ENCODE measurements at regions not wholly inside any gene's neighbourhood (a gene's known extent, or its start where the extent isn't known, plus 50 kb on each side); places are given as distances from the start of the nearest gene placed in this dataset.

DNA sequence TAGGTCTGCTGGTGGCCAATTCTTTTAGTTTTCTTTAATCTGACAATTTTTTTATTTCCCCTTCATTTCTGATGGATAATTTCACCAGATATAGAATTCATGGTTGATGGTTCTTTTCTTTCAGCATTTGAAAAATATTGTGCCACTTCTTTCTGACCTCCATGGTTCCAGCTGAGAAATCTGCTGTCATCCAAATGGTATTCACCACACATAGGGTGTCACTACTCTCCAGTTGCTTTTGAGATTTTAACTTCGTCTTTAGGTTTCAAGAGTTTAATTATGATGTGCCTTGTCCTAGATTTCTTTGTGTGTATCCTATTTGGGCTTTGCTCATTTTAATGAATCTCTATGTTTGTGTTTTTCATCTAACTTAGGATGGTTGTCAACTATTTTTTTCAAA lies 488.6 kb upstream of the HS6ST1 start:
- Mint-ChIP-seq H3K4me3 (no peak overlapping the region), H3K4me1 (ENCODE audit: low read depth) (no peaks in the 10 kb centered on the region), H3K27ac (no peak overlapping the region), H3K27me3 (ENCODE audit: low read depth) (peaks cover 2% of the 10 kb centered on the region), H3K9me3 (no peaks in the 10 kb centered on the region), H3K36me3 (ENCODE audit: low read depth) (no peaks in the 10 kb centered on the region)
- intact Hi-C loops (cut with micrococcal nuclease), result no loop called here
- CTCF ChIA-PET, result interaction anchor here (0.7 kb wide), 1 partner anchor 10 kb away, joined by 3 read pairs; no protein-coding TSS in a partner anchor
- no peak for DNase-seq

DNA sequence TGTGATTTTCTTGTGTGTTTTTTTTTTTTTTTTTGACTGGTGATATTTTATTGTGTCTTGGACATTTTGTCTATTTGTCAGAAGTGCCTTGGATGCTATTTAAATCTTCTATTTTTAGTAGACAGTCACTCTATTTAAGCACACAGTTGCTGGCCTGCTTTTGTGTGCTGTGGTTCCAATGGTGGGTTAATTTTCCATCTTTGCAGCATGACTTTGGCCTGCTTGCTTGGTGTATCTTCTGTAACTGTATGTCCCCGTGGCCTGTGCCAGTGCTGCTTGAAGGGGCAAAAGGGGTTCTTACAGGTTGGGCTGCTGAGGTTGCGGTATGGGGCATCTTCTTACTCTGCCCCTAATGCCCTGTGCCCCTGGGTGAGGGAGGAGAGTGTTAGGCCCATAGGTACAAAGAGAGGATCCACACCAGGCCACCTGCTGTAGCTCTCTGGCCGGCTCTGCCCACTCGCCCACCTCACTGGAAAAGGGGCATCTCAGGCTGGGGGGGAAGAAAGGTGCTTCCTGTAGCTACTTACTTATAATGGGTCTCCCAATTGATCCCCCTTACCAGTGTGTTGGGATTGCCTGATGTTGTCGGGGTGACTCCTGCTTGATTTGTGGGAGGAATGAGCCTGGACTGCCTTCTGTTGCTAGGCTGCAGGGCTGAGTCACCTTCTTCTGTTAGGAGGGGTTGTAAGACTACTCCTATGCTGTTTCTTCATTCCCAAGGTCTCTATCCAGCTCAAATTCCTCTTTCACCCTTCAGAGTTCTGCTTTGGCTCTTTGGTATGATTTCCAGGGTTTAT lies 490.0 kb upstream of the HS6ST1 start:
- H3K27ac Mint-ChIP-seq, result no peak overlapping the region
- no peaks in the 10 kb centered on the region for H3K9me3 Mint-ChIP-seq
- intact Hi-C loops (cut with micrococcal nuclease), result no loop called here
- no peaks in the 10 kb centered on the region for H3K4me1 Mint-ChIP-seq (ENCODE audit: low read depth)
- CTCF ChIA-PET, result no interaction called here
- no peak for DNase-seq
- H3K36me3 Mint-ChIP-seq (ENCODE audit: low read depth), result no peaks in the 10 kb centered on the region
- peaks cover 4% of the 10 kb centered on the region for H3K27me3 Mint-ChIP-seq (ENCODE audit: low read depth)
- H3K4me3 Mint-ChIP-seq, result no peak overlapping the region

DNA sequence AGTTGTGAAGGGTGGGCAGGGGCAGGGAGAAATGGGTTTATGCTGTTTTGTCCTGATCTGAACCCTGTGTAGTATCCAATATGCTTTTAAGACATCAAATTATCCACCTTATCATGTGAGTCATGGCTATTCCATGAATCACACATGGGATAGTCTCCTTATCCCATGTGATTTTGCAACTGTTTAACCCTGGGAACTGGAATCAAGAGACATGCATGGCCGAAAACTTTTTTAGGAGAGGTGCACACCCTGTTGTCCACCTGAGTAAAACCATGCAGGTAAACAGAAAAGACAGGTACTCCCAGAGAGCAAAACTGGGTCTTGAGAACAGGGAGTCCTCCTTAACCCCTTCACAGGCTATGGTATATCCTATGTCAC lies 490.6 kb upstream of the HS6ST1 start:
- Mint-ChIP-seq H3K4me1 (ENCODE audit: low read depth) (no peaks in the 10 kb centered on the region), H3K27me3 (ENCODE audit: low read depth) (peaks cover 6% of the 10 kb centered on the region), H3K9me3 (no peaks in the 10 kb centered on the region), H3K36me3 (ENCODE audit: low read depth) (no peaks in the 10 kb centered on the region), H3K4me3 (no peak overlapping the region), H3K27ac (no peak overlapping the region)
- DNase-seq, result no peak
- intact Hi-C loops (cut with micrococcal nuclease), result no loop called here
- CTCF ChIA-PET, result no interaction called here

DNA sequence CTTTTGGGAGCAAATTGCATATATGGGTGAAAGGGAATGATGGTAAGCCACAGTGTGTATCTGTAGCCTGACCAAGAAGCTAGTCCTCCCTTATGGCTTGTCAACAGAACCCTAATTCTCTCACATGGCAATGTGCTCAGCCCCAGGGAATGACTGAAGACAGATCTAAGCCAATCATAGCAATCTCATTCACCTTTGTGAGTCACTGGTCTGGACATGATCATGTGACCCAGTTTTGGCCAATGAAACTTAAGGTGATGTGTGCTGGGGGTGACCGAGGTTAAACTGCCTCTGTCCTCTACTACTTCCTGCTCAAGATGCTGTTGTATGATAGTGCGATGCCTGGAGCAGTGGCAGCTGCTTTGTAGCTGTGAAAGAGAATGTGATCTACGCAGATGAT lies 491.2 kb upstream of the HS6ST1 start:
- intact Hi-C loops (cut with micrococcal nuclease), result no loop called here
- Mint-ChIP-seq H3K9me3 (no peaks in the 10 kb centered on the region), H3K4me3 (no peak overlapping the region), H3K27ac (no peak overlapping the region), H3K36me3 (ENCODE audit: low read depth) (no peaks in the 10 kb centered on the region), H3K27me3 (ENCODE audit: low read depth) (peaks cover 7% of the 10 kb centered on the region), H3K4me1 (ENCODE audit: low read depth) (no peaks in the 10 kb centered on the region)
- CTCF ChIA-PET, result no interaction called here
- no peak for DNase-seq

DNA sequence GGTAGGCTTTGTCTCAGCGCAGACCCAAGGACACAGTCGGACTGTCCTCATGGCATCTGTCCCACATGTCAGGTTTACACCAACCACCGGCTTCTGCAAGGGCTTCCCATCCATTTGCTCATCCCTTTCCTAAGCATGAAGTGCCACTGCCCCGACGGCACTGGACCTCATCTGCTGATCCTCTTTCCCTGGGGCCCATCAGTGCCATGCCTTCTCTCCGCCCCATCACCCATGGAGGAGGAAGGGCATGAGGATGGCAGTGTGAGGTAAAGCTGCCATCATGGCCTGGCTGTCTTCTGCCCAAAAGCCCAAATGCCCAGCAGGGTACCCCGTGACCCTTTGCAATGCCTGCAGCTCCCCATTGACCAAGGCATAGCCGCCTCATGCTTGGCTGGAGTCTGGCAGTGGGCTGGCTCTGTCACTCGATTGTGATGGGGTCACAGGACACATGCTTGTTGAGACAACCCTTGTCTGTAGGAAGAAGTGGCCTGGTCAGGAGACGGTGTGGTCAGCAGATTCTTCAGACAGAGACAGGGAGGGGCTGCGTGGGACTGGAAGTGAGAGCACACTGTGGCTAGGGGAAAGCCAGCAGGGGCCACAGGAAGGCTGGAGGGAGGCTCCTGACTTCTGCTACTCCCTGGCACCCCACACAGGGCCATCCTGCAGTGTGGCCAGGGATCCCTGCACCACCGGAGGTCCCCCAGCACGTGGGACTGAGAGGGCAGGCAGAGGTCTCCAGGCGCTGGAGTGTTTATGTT lies 493.7 kb upstream of the HS6ST1 start:
- Mint-ChIP-seq H3K27me3 (ENCODE audit: low read depth) (peaks cover 7% of the 10 kb centered on the region), H3K4me3 (no peak overlapping the region), H3K4me1 (ENCODE audit: low read depth) (no peaks in the 10 kb centered on the region), H3K9me3 (no peaks in the 10 kb centered on the region), H3K27ac (no peak overlapping the region), H3K36me3 (ENCODE audit: low read depth) (no peaks in the 10 kb centered on the region)
- DNase-seq, result no peak
- CTCF ChIA-PET, result no interaction called here
- intact Hi-C loops (cut with micrococcal nuclease), result no loop called here

DNA sequence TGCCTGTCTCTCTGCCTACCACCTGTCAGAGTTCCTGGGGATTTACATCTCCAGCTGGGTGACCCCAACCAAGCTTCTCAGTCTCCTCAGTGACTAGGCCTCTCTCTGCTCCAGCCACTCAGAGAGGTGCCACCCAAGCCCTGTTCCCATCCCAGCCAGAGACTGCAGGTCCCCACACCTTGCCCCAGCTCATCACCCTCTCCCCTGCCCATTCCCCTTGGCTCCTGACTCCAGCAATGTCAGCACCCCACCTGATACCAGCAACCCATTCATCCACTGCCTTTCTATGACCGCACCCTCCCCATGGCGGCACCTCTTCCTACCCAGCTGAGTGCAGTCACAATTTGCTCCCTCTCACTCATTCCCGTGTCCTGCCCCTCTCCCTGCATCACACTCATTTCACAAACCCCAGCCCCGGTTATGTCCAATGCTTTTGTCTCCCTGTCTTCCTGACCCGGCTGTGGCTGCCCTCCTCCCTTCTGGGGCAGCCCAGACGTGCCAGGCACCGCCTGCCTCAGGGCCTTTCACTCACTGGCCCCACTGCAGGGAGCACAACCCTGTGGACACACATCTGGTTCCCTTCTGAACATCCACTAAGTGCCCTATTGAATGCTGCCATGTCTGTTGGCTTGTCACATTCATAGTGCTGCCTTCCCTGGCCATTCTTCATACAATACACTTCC lies 494.8 kb upstream of the HS6ST1 start:
- H3K27me3 Mint-ChIP-seq (ENCODE audit: low read depth), result peaks cover 7% of the 10 kb centered on the region
- intact Hi-C loops (cut with micrococcal nuclease), result no loop called here
- H3K36me3 Mint-ChIP-seq (ENCODE audit: low read depth), result no peaks in the 10 kb centered on the region
- H3K4me1 Mint-ChIP-seq (ENCODE audit: low read depth), result no peaks in the 10 kb centered on the region
- CTCF ChIA-PET, result no interaction called here
- H3K27ac Mint-ChIP-seq, result no peak overlapping the region
- no peak for DNase-seq
- H3K9me3 Mint-ChIP-seq, result no peaks in the 10 kb centered on the region
- H3K4me3 Mint-ChIP-seq, result no peak overlapping the region

DNA sequence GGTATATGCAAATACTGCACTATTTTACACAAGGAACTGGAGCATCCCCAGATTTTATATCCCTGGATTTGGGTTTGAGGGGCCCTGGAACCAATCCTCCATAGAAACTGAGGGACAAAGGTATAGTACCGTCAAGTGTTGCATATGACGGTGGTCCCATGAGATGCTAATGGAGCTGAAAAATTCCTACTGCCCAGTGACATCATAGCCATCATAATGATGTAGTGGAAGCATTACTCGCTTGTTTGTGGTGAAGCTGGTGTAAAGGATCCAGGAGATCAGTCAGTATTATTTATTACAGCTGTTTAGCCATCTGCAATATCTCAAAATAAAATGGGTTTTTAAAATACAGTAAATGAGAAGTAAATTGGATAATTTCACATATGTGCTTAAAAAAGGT lies 496.6 kb upstream of the HS6ST1 start:
- no peak for DNase-seq
- CTCF ChIA-PET, result interaction anchor here (0.6 kb wide), 1 partner anchor 387 kb away, joined by 4 read pairs; no protein-coding TSS in a partner anchor
- intact Hi-C loops (cut with micrococcal nuclease), result no loop called here
- H3K9me3 Mint-ChIP-seq, result no peaks in the 10 kb centered on the region
- H3K4me3 Mint-ChIP-seq, result no peak overlapping the region
- H3K4me1 Mint-ChIP-seq (ENCODE audit: low read depth), result no peaks in the 10 kb centered on the region
- H3K27me3 Mint-ChIP-seq (ENCODE audit: low read depth), result peaks cover 5% of the 10 kb centered on the region
- H3K27ac Mint-ChIP-seq, result no peak overlapping the region
- H3K36me3 Mint-ChIP-seq (ENCODE audit: low read depth), result no peaks in the 10 kb centered on the region

DNA sequence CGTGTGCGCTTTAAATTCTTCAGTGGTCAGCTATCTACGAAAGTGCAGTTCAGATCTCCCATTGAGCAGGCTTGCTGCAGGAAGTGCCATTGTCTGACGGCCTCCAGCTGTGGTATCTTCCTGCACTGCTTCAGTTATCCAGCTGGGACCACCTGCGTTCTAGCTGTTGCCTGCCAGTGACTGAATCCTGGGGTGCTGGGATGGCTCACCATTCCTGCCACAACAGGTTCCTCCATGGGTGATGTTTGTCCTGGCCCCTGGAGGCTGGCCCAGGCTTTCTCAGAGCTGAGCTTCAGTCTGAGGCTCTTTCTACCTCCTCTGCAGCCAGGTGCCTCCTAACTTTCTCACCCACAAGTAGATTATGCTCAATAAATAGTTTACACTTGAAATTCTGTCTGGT lies 498.5 kb upstream of the HS6ST1 start:
- Mint-ChIP-seq H3K4me3 (no peak overlapping the region), H3K36me3 (ENCODE audit: low read depth) (no peaks in the 10 kb centered on the region), H3K9me3 (no peaks in the 10 kb centered on the region), H3K27me3 (ENCODE audit: low read depth) (peaks cover 5% of the 10 kb centered on the region), H3K27ac (no peak overlapping the region), H3K4me1 (ENCODE audit: low read depth) (no peaks in the 10 kb centered on the region)
- CTCF ChIA-PET, result no interaction called here
- intact Hi-C loops (cut with micrococcal nuclease), result no loop called here
- no peak for DNase-seq

DNA sequence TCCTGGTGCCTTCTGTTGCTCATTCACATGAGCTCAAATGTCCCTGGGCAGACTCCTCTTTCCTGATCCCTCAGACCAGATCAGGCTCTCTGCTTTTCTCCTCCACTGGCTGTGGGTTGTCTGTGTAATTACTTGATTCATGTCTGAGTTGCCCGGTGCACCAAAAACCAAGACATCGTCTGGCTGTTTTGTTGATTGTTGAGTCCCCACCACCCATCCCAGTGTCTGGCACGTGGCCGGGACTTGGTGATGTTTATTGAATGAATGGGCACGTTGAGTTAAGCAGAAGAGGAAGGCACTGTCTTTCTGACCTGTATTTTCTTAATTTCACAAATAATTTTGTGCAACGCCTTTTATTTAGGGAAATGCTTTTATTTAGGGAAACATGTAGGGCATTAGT lies 499.1 kb upstream of the HS6ST1 start:
- no peak overlapping the region for H3K4me3 Mint-ChIP-seq
- H3K36me3 Mint-ChIP-seq (ENCODE audit: low read depth), result no peaks in the 10 kb centered on the region
- no peak for DNase-seq
- CTCF ChIA-PET, result no interaction called here
- no peak overlapping the region for H3K27ac Mint-ChIP-seq
- intact Hi-C loops (cut with micrococcal nuclease), result no loop called here
- no peaks in the 10 kb centered on the region for H3K9me3 Mint-ChIP-seq
- H3K27me3 Mint-ChIP-seq (ENCODE audit: low read depth), result peaks cover 5% of the 10 kb centered on the region
- H3K4me1 Mint-ChIP-seq (ENCODE audit: low read depth), result no peaks in the 10 kb centered on the region

DNA sequence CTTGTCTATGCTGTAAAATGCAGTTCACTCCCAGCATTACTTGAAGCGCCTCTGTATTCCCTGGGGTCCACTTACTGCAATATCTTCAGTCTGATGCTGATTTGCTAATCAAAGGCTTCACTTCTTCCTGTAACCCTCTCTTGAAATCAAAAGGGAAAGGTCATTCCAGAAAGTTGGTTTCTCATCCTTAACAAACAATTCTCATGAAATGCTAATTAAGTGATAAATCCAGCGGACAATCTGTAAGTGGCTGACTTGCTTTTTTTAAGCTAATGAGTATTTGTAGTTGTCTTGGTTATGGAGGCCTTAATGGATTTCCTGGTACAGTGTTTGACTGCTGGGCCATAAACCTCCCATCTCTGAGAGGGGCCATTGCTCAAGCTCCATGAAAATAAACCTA lies 499.6 kb upstream of the HS6ST1 start:
- Mint-ChIP-seq H3K4me1 (ENCODE audit: low read depth) (no peaks in the 10 kb centered on the region), H3K36me3 (ENCODE audit: low read depth) (no peaks in the 10 kb centered on the region), H3K4me3 (no peak overlapping the region), H3K27me3 (ENCODE audit: low read depth) (peaks cover 5% of the 10 kb centered on the region), H3K9me3 (no peaks in the 10 kb centered on the region), H3K27ac (no peak overlapping the region)
- no peak for DNase-seq
- intact Hi-C loops (cut with micrococcal nuclease), result no loop called here
- CTCF ChIA-PET, result no interaction called here

DNA sequence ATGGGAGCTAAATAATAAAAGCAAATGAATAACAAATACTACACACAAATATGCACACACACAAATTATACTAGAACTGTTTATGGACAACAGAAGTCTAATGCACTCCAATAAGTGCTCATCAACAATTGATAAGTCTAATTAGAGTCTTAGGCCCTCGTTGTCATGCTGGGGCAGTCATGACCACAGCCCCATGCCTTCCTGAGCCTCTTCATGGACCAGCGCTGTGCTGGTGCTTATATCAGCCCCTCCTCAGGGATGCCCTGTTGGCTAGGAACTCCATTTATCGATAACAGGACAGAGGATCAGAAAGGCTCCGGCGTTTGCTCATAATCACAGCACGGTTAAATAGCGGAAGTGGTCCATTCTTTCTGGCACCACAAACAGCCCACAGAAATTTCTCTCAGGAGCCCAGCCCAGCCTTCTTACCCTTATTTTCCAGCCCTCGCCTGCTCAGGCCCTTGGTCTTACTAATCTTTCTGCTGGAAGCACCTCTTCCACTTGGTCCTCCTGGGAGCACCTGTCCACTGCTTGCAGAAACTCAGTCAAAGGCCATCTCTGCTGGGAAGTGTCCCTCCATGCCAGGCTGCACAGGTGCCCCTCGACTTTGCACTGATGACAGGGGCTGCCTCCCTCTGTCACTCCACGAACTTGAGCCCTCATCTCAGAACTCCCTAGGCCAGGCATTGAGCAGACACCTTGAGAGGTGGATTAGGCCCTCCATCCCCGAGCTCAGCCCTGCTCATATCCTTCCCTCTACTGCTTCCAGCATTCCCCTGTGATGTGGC lies 500.2 kb upstream of the HS6ST1 start:
- CTCF ChIA-PET, result no interaction called here
- no peak for DNase-seq
- H3K4me3 Mint-ChIP-seq, result no peak overlapping the region
- H3K27ac Mint-ChIP-seq, result no peak overlapping the region
- no peaks in the 10 kb centered on the region for H3K4me1 Mint-ChIP-seq (ENCODE audit: low read depth)
- peaks cover 2% of the 10 kb centered on the region for H3K27me3 Mint-ChIP-seq (ENCODE audit: low read depth)
- intact Hi-C loops (cut with micrococcal nuclease), result no loop called here
- no peaks in the 10 kb centered on the region for H3K36me3 Mint-ChIP-seq (ENCODE audit: low read depth)
- no peaks in the 10 kb centered on the region for H3K9me3 Mint-ChIP-seq

DNA sequence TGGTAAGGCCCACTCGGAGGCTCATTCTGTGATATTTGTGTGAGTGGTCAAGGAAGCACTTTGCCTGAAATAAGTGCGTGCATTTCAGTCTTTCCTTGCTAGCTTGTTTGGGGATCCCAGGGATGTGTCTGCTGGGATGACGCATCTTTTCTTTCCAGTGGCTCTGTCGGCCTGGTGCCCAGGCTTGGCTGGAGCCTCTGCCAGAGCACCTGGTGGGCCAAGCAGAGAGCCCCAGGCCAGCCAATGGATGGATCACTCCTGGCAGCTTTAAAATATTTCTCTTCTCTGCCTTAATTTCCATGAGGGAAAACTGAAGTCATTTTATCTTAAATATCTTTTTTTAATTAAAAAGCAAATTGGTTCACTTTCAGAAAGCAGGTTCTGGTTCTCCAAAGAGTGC lies 501.8 kb upstream of the HS6ST1 start:
- H3K36me3 Mint-ChIP-seq (ENCODE audit: low read depth), result no peaks in the 10 kb centered on the region
- CTCF ChIA-PET, result no interaction called here
- peaks cover 2% of the 10 kb centered on the region for H3K9me3 Mint-ChIP-seq
- DNase-seq, result no peak
- intact Hi-C loops (cut with micrococcal nuclease), result no loop called here
- H3K27me3 Mint-ChIP-seq (ENCODE audit: low read depth), result no peaks in the 10 kb centered on the region
- no peaks in the 10 kb centered on the region for H3K4me1 Mint-ChIP-seq (ENCODE audit: low read depth)
- no peak overlapping the region for H3K27ac Mint-ChIP-seq
- no peak overlapping the region for H3K4me3 Mint-ChIP-seq

All from activated naive CD4-positive, alpha-beta T cell treated with anti-CD3 and anti-CD28 coated beads for 36 hours (primary cell).